ENCODE measurements at regions not wholly inside any gene's neighbourhood (a gene's known extent, or its start where the extent isn't known, plus 50 kb on each side); places are given as distances from the start of the nearest gene placed in this dataset.

DNA sequence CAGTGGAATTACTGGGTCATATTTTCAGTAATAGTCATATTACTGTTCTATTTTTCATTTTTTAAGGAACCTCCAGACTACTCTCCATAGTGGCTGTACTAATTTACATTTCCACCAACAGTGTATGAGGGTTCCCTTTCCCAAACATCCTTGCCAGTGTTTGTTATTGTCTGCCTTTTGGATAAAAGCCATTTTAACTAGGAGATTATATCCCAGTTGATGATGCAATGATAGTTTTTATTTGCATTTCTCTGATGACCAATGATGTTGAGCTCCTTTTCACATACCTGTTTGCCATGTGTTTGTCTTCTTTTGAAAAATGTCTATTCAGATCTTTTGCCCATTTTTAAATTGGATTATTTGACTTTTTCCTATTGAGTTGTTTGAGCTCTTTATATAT, 410.8 kb downstream of the TTLL7 start:
- no peak overlapping the region for H3K4me3 ChIP-seq (ENCODE audit: low read length)
- no peaks in the 10 kb centered on the region for H3K27me3 ChIP-seq (ENCODE audit: control insufficient read depth, insufficient read depth, low read length)
- H3K36me3 ChIP-seq (ENCODE audit: control insufficient read depth, insufficient read depth, low read length), result no peaks in the 10 kb centered on the region
- DNase-seq, result no peak
- H3K9me3 ChIP-seq (ENCODE audit: control insufficient read depth, low read depth, low read length), result no peaks in the 10 kb centered on the region
- no peaks in the 10 kb centered on the region for H3K4me1 ChIP-seq (ENCODE audit: control insufficient read depth, insufficient read depth, low read length)
- H3K27ac ChIP-seq (ENCODE audit: low read length), result no peak overlapping the region

DNA sequence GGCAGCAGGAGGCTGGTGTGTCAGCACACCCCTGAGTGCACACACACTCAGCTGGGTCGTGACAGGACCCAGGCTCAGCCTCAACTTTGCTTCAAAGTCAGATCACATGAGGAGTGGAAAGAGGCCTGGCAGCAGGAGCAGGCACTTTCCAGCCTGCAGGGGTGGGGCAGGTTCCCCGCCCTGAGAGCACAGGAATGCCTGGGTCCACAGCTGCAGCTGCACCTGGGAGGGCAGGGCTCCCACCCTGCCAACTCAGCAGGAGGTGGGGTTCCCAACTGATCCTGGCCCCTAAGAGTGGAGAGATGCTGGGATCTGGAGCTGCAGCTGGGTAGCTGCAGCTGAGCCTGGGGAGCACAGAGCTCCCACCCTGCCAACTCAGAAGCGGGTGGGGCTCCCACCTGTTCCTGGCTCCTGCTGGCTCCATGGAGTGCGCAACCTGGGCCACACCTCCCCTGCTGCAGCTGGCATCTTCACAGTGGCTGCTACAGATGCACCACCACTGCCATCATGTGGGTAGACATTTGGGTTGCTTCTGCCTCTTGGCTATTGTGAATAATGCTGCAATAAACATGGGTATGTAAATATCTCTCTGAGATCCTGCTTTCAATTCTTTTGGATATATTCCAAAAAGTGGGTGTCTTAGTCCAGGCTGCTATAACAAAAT, 415.4 kb downstream of the TTLL7 start:
- no peaks in the 10 kb centered on the region for H3K36me3 ChIP-seq (ENCODE audit: control insufficient read depth, insufficient read depth, low read length)
- no peak overlapping the region for H3K27ac ChIP-seq (ENCODE audit: low read length)
- H3K4me3 ChIP-seq (ENCODE audit: low read length), result no peak overlapping the region
- H3K4me1 ChIP-seq (ENCODE audit: control insufficient read depth, insufficient read depth, low read length), result no peaks in the 10 kb centered on the region
- DNase-seq, result peak in 1 of 2 donors; percentile 4
- H3K27me3 ChIP-seq (ENCODE audit: control insufficient read depth, insufficient read depth, low read length), result no peaks in the 10 kb centered on the region
- no CpG with 5 or more reads among the region's 4 CpGs for WGBS (ENCODE audit: insufficient coverage, low lambda C conversion rate)
- H3K9me3 ChIP-seq (ENCODE audit: control insufficient read depth, low read depth, low read length), result peaks cover 6% of the 10 kb centered on the region

DNA sequence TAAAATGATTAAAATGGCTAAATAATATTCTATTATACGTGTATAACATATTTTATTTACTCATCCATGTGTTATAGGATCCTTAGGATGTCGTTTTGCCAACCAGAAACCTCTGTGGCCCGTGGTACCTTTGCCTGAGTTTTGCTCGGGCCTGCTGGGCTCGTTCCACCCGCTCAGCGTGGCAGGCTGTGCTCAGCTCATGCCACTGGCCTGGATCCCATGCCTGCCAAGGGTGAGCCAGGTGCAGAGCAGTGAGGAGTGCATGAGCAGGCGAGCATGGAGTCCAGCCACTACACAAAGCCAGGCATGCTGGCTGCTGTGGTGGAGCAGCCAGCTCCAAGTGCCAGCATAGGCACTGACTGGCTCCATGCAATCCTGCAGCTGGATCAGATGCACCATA, 417.2 kb downstream of the TTLL7 start:
- no CpG with 5 or more reads among the region's 8 CpGs for WGBS (ENCODE audit: insufficient coverage, low lambda C conversion rate)
- H3K27ac ChIP-seq (ENCODE audit: low read length), result no peak overlapping the region

DNA sequence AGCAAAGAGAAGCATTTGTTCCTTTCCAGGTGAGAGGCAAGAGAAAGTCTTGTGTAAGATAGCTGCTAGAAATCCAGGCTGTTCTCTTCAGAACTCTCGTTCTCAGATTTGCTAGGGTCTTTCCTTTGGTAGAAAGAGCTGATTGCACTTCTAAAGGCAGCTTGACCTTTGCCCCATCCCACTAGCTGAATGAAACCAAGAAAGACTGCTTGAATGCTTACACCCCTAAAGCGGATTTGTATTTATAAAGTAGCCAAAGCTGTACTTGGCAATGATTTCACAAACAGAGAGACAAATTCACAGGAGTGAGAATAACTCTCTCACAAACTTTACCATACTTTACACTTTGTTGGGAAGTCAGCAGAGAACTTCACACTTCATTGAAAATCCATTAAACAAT, 424.1 kb downstream of the TTLL7 start:
- WGBS (ENCODE audit: insufficient coverage, low lambda C conversion rate), result 29% methylated on average over 1 of the region's 2 CpGs
- Histone ChIP-seq H3K27me3 (ENCODE audit: control insufficient read depth, insufficient read depth, low read length) (no peaks in the 10 kb centered on the region), H3K9me3 (ENCODE audit: control insufficient read depth, low read depth, low read length) (no peaks in the 10 kb centered on the region), H3K36me3 (ENCODE audit: control insufficient read depth, insufficient read depth, low read length) (no peaks in the 10 kb centered on the region), H3K4me3 (ENCODE audit: low read length) (no peak overlapping the region), H3K27ac (ENCODE audit: low read length) (no peak overlapping the region), H3K4me1 (ENCODE audit: control insufficient read depth, insufficient read depth, low read length) (no peaks in the 10 kb centered on the region)
- DNase-seq, result no peak

More for the DNA sequence above, 417.2 kb downstream of the TTLL7 start:
- Histone ChIP-seq H3K9me3 (ENCODE audit: control insufficient read depth, low read depth, low read length) (peaks cover 6% of the 10 kb centered on the region), H3K4me3 (ENCODE audit: low read length) (no peak overlapping the region), H3K4me1 (ENCODE audit: control insufficient read depth, insufficient read depth, low read length) (no peaks in the 10 kb centered on the region), H3K36me3 (ENCODE audit: control insufficient read depth, insufficient read depth, low read length) (no peaks in the 10 kb centered on the region), H3K27me3 (ENCODE audit: control insufficient read depth, insufficient read depth, low read length) (no peaks in the 10 kb centered on the region)
- DNase-seq, result no peak

DNA sequence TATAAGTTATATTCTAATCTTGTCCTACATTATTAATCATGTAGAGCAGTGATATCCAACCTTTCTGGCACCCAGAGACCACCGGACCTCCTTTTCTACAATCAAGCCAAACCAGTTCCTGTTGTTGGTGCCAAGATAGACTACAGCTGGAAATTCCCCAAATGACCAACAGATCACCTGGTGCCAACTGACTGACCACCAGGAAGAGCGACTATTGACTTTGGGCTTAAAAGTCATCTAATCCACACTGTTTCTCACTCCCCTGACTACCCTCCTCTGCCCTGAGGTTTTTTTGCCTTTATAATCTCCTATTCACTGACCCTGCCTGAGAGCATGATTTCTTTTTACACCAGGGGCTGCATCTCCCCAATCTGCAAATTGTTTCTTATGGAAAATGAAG, 425.2 kb downstream of the TTLL7 start:
- Histone ChIP-seq H3K4me3 (ENCODE audit: low read length) (no peak overlapping the region), H3K36me3 (ENCODE audit: control insufficient read depth, insufficient read depth, low read length) (no peaks in the 10 kb centered on the region), H3K27ac (ENCODE audit: low read length) (no peak overlapping the region), H3K27me3 (ENCODE audit: control insufficient read depth, insufficient read depth, low read length) (no peaks in the 10 kb centered on the region), H3K9me3 (ENCODE audit: control insufficient read depth, low read depth, low read length) (no peaks in the 10 kb centered on the region), H3K4me1 (ENCODE audit: control insufficient read depth, insufficient read depth, low read length) (no peaks in the 10 kb centered on the region)
- DNase-seq, result no peak
- no CpG with 5 or more reads among the region's 2 CpGs for WGBS (ENCODE audit: insufficient coverage, low lambda C conversion rate)

DNA sequence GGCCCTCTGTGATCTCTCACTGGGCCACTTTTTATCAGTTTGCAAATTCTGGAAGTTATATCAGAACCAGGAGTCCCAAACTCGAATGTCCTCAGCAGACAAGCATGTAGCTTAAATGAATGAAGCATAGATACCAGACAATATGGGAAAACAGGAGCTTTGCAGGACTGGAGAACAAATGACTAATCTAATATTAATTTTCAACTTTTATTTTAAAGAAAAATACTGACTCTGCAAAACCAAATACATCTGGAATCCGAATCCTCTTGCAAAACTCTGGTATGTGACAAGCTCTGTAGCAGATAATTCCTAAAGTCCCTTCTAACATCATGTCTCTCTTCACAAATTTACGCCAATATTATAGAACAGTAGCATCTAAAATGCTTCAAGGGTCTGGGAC, 427.4 kb downstream of the TTLL7 start:
- DNase-seq, result no peak
- 100% methylated on average over 3 of the region's 3 CpGs for WGBS (ENCODE audit: insufficient coverage, low lambda C conversion rate)
- Histone ChIP-seq H3K4me1 (ENCODE audit: control insufficient read depth, insufficient read depth, low read length) (no peaks in the 10 kb centered on the region), H3K4me3 (ENCODE audit: low read length) (no peak overlapping the region), H3K9me3 (ENCODE audit: control insufficient read depth, low read depth, low read length) (no peaks in the 10 kb centered on the region), H3K27ac (ENCODE audit: low read length) (no peak overlapping the region), H3K27me3 (ENCODE audit: control insufficient read depth, insufficient read depth, low read length) (no peaks in the 10 kb centered on the region), H3K36me3 (ENCODE audit: control insufficient read depth, insufficient read depth, low read length) (no peaks in the 10 kb centered on the region)

DNA sequence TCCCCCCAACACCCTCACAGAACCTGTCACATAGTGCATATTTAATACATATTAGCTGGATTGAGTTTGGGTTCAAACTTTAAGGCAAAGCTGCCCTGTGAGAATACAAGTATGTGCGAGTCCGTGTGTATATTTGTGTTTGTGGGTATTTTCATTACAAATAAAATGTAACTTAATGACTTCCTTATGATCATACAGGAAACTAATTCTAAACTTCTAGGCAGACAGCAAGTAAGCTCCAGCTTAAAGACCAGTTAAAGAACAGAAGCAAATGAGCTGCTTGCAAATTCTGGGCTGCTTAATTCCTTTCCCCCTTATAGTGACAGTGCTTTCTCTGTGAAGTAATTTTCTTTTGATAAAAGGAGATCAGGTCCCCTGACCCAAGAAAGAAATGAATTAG, 437.6 kb downstream of the TTLL7 start:
- no peak overlapping the region for H3K4me3 ChIP-seq (ENCODE audit: low read length)
- no peaks in the 10 kb centered on the region for H3K27me3 ChIP-seq (ENCODE audit: control insufficient read depth, insufficient read depth, low read length)
- H3K9me3 ChIP-seq (ENCODE audit: control insufficient read depth, low read depth, low read length), result no peaks in the 10 kb centered on the region
- no peaks in the 10 kb centered on the region for H3K36me3 ChIP-seq (ENCODE audit: control insufficient read depth, insufficient read depth, low read length)
- no peaks in the 10 kb centered on the region for H3K4me1 ChIP-seq (ENCODE audit: control insufficient read depth, insufficient read depth, low read length)
- H3K27ac ChIP-seq (ENCODE audit: low read length), result no peak overlapping the region
- no peak for DNase-seq
- 100% methylated on average over 1 of the region's 2 CpGs for WGBS (ENCODE audit: insufficient coverage, low lambda C conversion rate)

DNA sequence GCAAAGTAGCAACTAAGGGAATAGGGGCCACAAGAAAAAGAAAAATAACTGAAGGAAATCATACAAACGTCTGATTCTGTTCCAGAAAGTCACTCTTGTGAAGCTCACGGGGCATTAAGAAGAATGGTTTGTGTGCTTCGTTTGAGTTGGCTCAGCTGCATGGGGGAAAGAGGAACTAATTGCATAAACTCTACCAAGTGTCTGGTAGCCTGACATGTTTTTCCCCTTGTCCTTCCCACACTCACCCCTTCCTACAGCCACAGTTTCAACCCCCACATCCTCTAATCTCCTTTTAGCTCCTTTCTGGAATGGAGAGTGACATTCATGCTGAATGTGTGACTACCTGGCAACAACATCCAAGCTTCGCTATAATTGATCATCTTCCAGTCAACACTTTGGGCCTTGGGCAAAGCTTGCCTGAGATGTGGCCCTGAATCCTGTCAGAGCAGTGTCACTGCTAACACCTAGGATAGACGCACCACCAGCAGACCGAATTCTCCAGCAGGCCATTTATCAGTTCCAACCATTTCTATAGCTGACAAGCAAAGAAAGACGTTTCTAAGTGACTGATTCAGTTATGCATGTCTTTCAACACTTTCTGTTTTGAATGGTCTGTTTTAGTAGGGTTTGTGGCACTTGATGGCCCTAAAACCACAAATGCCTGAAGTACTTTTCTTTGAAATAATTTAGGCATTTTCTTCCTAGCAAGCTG, 439.6 kb downstream of the TTLL7 start:
- no peak for DNase-seq
- Histone ChIP-seq H3K4me3 (ENCODE audit: low read length) (no peak overlapping the region), H3K4me1 (ENCODE audit: control insufficient read depth, insufficient read depth, low read length) (no peaks in the 10 kb centered on the region), H3K36me3 (ENCODE audit: control insufficient read depth, insufficient read depth, low read length) (no peaks in the 10 kb centered on the region), H3K27ac (ENCODE audit: low read length) (no peak overlapping the region), H3K27me3 (ENCODE audit: control insufficient read depth, insufficient read depth, low read length) (no peaks in the 10 kb centered on the region), H3K9me3 (ENCODE audit: control insufficient read depth, low read depth, low read length) (no peaks in the 10 kb centered on the region)
- 100% methylated on average over 1 of the region's 7 CpGs for WGBS (ENCODE audit: insufficient coverage, low lambda C conversion rate)

DNA sequence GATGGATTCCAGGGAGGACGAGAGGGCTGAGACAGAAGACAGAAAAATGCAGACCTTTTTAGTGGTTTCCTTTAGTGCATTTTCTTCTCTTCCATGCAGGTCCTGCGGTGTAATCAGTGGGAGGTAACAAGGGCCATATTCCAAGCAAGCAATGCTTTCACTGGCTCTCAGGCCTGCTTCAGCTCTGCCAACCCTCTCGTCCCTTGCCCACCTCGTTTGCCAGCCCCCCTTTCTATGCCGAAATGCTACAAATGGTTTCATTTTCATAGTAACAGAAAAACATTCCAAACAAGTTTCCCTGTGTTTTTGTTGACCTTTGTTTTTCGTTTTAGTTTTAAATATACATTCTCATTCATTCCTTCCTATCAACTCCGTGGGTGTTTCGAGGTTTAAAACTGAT, 443.1 kb downstream of the TTLL7 start:
- no peaks in the 10 kb centered on the region for H3K4me1 ChIP-seq (ENCODE audit: control insufficient read depth, insufficient read depth, low read length)
- H3K27ac ChIP-seq (ENCODE audit: low read length), result no peak overlapping the region
- DNase-seq, result no peak
- H3K36me3 ChIP-seq (ENCODE audit: control insufficient read depth, insufficient read depth, low read length), result no peaks in the 10 kb centered on the region
- WGBS (ENCODE audit: insufficient coverage, low lambda C conversion rate), result 83% methylated on average over 4 of the region's 8 CpGs
- no peaks in the 10 kb centered on the region for H3K27me3 ChIP-seq (ENCODE audit: control insufficient read depth, insufficient read depth, low read length)
- H3K4me3 ChIP-seq (ENCODE audit: low read length), result no peak overlapping the region
- no peaks in the 10 kb centered on the region for H3K9me3 ChIP-seq (ENCODE audit: control insufficient read depth, low read depth, low read length)

DNA sequence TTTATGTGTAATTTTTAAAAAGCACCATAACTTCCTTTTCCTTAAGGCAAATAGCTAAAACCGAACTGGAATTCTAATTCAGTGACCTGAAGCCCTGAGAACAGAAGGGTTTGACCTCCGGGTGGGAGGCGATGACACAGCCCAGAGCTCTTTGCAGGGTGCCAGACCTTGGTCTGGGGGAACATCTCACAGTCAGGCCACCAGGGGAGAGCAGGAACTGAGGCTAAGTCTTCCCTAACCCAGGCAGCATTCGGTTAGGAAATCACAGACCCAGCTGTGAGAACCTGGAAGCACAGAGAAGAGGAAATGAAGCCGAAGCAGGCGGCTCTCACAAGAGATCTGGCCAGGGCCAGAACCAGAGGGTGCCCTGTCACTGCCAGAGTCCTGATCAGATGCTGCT, 444.8 kb downstream of the TTLL7 start:
- no peak for DNase-seq
- no peak overlapping the region for H3K4me3 ChIP-seq (ENCODE audit: low read length)
- no CpG with 5 or more reads among the region's 6 CpGs for WGBS (ENCODE audit: insufficient coverage, low lambda C conversion rate)
- H3K27ac ChIP-seq (ENCODE audit: low read length), result no peak overlapping the region
- H3K4me1 ChIP-seq (ENCODE audit: control insufficient read depth, insufficient read depth, low read length), result no peaks in the 10 kb centered on the region
- H3K9me3 ChIP-seq (ENCODE audit: control insufficient read depth, low read depth, low read length), result no peaks in the 10 kb centered on the region
- H3K27me3 ChIP-seq (ENCODE audit: control insufficient read depth, insufficient read depth, low read length), result no peaks in the 10 kb centered on the region
- no peaks in the 10 kb centered on the region for H3K36me3 ChIP-seq (ENCODE audit: control insufficient read depth, insufficient read depth, low read length)

DNA sequence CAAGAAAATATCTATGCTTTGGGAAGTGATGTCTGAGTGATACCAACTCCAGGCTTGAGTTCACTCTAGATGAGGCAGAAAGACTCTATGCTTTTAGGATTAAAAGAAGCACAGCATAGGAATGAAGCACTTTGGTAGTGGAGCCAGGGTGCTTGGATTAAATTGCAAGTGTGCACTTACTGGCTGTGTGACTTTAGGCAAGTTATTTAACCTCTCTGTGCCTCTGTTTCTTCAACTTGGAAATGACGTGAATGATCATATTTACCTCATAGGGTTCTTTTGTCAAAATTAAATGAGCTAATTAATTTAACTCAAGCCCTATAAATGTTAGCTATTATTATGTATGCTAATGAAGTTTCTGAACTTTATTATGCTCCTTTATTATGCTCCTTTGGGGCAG, 446.1 kb downstream of the TTLL7 start:
- no peaks in the 10 kb centered on the region for H3K36me3 ChIP-seq (ENCODE audit: control insufficient read depth, insufficient read depth, low read length)
- no peak overlapping the region for H3K4me3 ChIP-seq (ENCODE audit: low read length)
- H3K27ac ChIP-seq (ENCODE audit: low read length), result no peak overlapping the region
- no peak for DNase-seq
- no peaks in the 10 kb centered on the region for H3K4me1 ChIP-seq (ENCODE audit: control insufficient read depth, insufficient read depth, low read length)
- H3K27me3 ChIP-seq (ENCODE audit: control insufficient read depth, insufficient read depth, low read length), result no peaks in the 10 kb centered on the region
- 100% methylated on average over 1 of the region's 1 CpG for WGBS (ENCODE audit: insufficient coverage, low lambda C conversion rate)
- H3K9me3 ChIP-seq (ENCODE audit: control insufficient read depth, low read depth, low read length), result no peaks in the 10 kb centered on the region
